Transverse colon (tissue), 4 donors: ENCODE measurements at regions not wholly inside any gene's neighbourhood (a gene's known extent, or its start where the extent isn't known, plus 50 kb on each side); places are given as distances from the start of the nearest gene placed in this dataset.

ENCODE experiments used
- CTCF ChIP-seq, 5 experiments: fragments of 200-600 bp in 3 of 5; fragments of 450-650 bp in 2 of 5; sonication (generic) in 3 of 5; IDR thresholded peaks; 1 replicate in 2 of 5; 2 replicates in 3 of 5; pipeline ENCODE4 v1.5.1; 2016 to 2017; ENCODE audit warnings: antibody characterized with exemption in 5 of 5, inconsistent platforms in 3 of 5, mild to moderate bottlenecking in 2 of 5, moderate library complexity in 1 of 5
- POLR2AphosphoS5 ChIP-seq, 3 donors: sonication (generic); formaldehyde crosslinking; IDR thresholded peaks; one replicate each; pipeline ENCODE4 v1.6.1; 2016; ENCODE audit warnings: antibody characterized with exemption in 3 of 3

GRCh38 chr1:193539731-193540459 lies 353.5 kb upstream of the B3GALT2 start:
- TF ChIP-seq POLR2AphosphoS5 (IDR thresholded peaks at IDR 0.05): no peak
- TF ChIP-seq CTCF (IDR thresholded peaks at IDR 0.05): no peak
